COR-L47 (cell line): ENCODE measurements at regions not wholly inside any gene's neighbourhood (a gene's known extent, or its start where the extent isn't known, plus 50 kb on each side); places are given as distances from the start of the nearest gene placed in this dataset.
"Not testable (repeated sequence)": the region's sequence is repeated elsewhere in the genome, so short reads cannot be mapped to it uniquely, and the experiment has no call there.

Source experiments
- DNase-seq: peaks from one replicate; lab custom pipeline; 2025; lab: John Stamatoyannopoulos, UW

GRCh38 chr4:158051401-158052235 lies 121.2 kb downstream of the GASK1B start:
- no peak for DNase-seq

DNA sequence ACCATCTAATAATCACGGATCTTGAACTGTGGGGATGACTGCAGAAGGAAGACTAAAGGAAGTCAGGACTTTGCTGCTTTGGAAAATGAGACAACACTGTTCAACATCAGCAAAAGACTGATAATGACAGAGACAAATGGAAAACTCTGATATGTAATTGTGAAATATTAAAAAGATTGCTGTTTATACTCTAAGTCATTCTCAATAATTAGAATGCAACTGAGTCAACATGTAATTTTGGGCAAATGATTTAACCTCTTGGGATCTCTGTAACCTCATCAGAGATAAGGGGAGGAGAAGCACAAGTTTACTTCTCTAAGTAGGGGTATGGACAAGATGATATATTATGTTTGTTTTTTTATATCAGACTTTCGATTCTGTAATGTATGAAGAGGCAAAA lies 121.9 kb downstream of the GASK1B start:
- no peak for DNase-seq

- no peak for DNase-seq
Observed at GRCh38 chr4:158046345-158046744, 126.5 kb downstream of the GASK1B start.

- no peak for DNase-seq
Observed at GRCh38 chr4:158043971-158044618, 128.7 kb downstream of the GASK1B start.

DNA sequence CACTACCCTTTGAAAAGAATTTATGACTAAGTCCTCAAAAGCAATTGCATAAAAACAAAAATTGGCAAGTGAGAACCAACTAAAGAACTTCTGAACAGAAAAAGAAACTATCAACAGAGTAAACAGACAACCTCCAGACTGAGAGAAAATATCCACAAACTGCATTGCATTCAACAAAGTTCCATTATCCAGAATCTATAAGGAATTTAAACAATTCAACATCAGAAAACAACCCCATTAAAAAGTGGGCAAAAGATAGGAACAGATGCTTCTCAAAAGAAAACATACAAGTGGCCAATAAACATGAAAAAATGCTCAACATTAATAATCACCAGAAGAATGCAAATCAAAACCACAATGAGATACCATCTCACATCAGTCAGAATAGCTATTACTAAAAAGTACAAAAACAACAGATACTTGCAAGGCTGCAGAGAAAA lies 130.2 kb downstream of the GASK1B start:
- no peak for DNase-seq

- no peak for DNase-seq
Observed at GRCh38 chr4:158038718-158039117, 134.1 kb downstream of the GASK1B start.

DNA sequence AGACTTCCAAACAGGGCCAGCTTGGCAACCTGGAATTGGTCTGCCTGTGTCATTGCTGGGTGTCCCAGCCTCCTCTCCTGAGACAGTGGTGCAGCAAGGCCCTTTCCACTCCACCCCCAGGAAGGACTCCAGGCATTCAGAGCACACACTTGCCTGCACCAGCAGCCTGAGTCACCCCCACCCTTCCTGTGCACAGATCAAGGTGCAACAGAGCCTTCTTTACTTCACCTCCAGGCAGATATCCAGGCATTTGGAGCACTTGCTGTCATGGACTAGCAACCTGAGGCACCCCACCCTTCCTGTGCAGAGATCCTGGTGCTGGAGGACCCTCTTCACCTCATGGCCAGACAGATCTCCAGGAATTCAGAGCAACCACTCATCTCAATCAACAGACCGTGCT lies 135.8 kb downstream of the GASK1B start:
- no peak for DNase-seq

GRCh38 chr4:158035662-158036195 lies 137.1 kb downstream of the GASK1B start:
- no peak for DNase-seq

- DNase-seq = no peak
Observed at GRCh38 chr4:158033416-158034120, 139.3 kb downstream of the GASK1B start.

- DNase-seq = no peak
Observed at GRCh38 chr4:158032733-158033415, 140.0 kb downstream of the GASK1B start.

DNA sequence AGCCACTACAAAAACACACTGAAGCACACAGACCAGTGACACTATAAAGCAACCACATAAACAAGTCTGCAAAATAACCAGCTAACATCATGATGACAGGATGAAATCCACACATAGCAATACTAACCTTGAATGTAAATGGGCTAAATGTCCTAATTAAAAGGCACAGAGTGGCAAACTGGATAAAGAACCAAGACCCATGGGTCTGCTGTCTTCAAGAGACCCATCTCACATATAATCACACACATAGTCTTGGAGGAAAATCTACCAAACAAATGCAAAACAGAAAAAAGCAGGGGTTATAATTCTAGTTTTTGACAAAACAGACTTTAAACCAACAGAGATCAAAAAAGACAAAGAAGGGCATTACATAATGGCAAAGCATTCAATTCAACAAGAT lies 144.4 kb downstream of the GASK1B start:
- DNase-seq = not testable (repeated sequence)

DNA sequence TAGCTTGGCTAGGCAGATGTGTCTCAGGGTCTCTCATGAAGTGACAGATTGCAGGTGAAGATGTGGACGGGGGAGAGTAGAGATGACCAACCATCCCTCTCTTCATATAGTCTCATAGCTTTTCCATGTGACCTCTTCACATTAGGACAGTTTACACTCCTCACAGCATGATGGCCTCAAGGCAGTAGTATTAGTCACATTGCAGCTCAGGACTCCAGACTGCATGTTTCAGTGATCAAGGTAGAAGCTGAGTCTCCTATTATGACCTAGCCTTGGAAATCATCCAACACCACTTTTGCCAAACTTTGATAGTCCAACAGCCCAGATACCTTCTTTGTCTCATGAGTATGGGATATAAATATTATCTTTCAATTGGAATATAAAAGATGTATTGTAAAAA lies 147.7 kb downstream of the GASK1B start:
- DNase-seq = no peak

- DNase-seq = no peak
Observed at GRCh38 chr4:158020734-158021346, 152.0 kb downstream of the GASK1B start.

GRCh38 chr4:158020176-158020575 lies 152.6 kb downstream of the GASK1B start:
- DNase-seq = no peak

DNA sequence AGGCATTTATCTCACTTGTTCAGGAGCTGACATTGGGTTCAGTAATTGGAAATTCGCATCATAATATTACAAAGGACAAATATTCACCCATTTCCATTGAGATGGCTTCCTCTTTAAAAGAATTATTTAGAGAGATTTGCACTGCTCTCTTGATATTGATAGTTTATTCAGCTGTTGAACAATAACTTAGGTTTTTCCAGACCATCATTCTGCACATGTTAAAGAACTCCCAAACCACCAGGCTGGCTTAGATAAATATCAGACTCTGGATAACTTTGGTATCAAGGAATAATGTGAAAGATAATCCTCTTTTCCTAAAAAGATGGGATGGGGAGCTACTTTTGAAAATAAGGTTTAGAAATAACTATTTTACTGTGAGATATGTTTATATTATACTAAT lies 154.0 kb downstream of the GASK1B start:
- no peak for DNase-seq

DNA sequence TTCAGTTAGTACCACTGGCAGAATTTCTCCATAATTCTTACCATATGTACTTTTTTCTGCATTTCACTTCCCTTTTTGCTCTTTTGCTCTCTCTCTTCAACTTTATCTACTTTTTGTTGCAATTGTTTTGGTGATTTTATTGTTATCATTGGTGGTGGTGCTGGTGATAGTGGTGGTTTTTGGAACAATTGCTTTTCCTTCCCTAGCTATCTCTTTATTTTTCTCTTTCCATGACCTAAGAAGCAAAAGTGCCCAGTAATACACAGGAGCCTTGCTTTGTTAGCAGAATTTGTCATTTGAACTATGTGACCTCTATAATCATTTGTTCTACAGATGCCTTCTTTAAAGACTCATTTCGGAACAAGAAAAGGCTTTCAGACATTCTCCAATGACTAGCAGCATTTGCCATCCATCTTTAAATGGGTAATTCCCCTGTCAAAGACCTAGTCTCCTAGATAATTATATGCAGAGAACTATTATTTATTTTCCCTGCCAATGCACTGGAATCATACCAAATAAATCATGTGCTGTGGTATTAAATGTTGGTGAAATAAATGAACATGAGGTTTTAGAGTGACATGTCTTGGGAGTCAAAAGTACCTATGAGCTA lies 154.5 kb downstream of the GASK1B start:
- DNase-seq = no peak

- no peak for DNase-seq
Observed at GRCh38 chr4:158016511-158016910, 156.3 kb downstream of the GASK1B start.

DNA sequence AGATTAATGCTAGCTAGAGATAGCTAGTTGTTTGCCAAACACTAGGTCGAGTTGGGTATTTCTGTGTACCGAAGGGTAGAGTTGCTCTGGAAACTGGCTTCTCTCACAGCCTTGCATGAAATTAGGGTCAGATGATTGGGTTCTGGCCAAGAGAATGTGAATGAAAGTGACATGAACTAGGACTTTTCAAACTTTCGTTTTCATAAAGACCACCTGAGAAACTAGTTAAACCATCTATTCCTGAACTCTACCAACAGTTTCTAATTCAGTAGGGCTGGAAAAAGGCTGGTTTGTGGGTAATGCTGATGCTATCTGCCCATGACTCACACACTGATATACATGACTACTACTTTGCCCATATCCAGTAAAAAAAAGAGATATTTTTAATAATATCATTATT lies 157.6 kb downstream of the GASK1B start:
- no peak for DNase-seq

- DNase-seq = no peak
Observed at GRCh38 chr4:158013858-158014257, 159.0 kb downstream of the GASK1B start.

DNA sequence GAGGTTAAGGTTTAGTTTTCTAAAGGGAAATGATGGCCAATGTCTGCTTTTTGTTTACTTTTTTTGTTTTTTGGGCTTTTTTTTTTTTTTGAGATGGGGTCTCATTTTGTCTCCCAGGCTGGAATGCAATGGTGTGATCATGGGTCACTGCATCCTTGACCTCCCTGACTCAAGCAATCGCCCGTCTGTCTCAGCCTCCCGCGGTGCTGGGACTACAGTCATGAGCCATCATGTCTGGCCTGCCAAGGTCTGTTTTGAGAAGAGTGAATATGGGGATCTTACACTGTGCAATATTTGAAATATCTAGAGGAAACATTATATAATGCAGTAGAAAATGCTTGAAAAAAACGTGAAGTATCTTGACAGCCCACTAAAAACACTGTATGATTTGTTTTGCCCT lies 162.5 kb downstream of the GASK1B start:
- no peak for DNase-seq

GRCh38 chr4:158008551-158009218 lies 164.1 kb downstream of the GASK1B start:
- no peak for DNase-seq
